ENCODE measurements at regions not wholly inside any gene's neighbourhood (a gene's known extent, or its start where the extent isn't known, plus 50 kb on each side); places are given as distances from the start of the nearest gene placed in this dataset.

DNA sequence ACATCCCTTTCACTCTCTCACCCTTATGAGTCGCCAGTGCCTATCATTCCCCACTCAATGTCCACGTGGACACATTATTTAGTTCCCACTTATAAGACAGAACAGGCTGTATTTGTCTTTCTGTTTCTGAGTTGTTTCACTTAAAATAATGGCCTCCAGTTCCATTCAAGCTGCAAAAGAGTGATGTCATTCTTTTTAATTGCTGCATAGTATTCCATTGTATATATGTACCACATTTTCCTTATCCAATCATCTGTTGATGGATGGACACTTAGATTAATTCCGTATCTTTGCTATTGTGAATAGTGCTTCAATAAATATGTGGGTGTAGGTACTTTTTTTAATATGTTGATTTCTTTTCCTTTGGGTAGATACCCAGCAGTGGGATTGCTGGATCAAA is 79.1 kb downstream of the ZNF365 start:
- DNase-seq, result no peak

GRCh38 chr10:62454687-62455397 is 80.7 kb downstream of the ZNF365 start:
- no peak for DNase-seq

GRCh38 chr10:62456611-62457101 is 82.5 kb downstream of the ZNF365 start:
- no peak for DNase-seq

- DNase-seq, result no peak
Measured at GRCh38 chr10:62457196-62457595, 83.0 kb downstream of the ZNF365 start.

GRCh38 chr10:62457598-62457997 is 83.4 kb downstream of the ZNF365 start:
- no peak for DNase-seq

DNA sequence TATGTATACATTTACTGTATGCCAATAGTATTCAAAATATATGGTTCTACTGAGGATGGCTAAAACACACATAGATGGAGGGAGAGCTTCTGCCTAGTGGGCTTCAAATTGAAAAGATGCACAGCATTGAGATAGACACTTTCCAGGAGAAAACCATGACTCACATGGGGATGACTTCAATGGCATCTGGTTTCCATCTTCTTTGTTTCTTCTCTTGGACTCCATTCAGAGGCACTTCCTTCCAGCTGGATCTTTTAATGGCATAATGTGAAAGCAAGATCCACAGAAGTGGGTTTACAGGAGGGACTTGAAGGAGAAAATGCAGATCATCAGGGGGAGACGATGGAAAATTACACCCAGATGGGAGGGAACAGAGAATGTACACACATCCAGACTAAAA is 84.9 kb downstream of the ZNF365 start:
- no peak for DNase-seq

DNA sequence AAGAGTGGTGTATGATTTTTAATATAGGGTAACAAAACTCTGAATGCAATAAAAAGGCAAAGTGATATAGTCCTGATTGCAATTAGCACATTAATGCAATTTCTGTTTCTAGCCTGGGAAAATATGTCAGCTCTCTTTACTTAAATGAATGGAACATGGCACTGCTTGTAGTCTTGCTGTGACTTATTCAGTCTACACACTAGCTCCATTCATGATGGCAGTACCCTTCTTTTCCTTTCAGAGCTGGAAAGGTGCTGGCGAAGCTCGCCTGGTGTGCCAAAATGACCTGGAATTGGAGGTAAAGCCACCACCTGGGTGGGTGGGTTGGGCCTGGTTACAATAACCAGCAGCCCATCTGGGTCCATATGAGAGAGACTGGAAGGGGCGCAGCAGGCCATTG is 85.3 kb downstream of the ZNF365 start:
- DNase-seq, result no peak

GRCh38 chr10:62460393-62460792 is 86.2 kb downstream of the ZNF365 start:
- DNase-seq, result no peak

GRCh38 chr10:62461120-62461519 is 87.0 kb downstream of the ZNF365 start:
- DNase-seq, result no peak

DNA sequence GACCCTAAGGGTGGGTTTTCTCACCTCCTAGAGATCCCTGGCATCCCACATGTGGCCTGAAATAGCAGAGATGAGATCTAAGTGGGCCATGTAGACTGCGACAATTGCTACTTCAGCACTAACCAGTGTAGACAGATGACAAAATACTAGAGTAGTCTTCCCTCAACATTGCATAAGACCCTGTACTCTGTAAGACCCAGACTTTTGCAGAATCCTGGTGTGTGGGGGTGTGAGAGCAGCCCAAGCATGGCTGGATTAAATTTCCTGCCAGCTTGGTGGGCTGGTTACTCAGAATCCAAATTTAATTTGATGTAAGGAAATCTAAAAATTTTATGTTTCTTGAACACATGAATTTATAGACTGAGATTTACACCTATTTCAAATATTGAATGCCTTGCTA is 88.3 kb downstream of the ZNF365 start:
- DNase-seq, result no peak

- no peak for DNase-seq
Measured at GRCh38 chr10:62463364-62463763, 89.2 kb downstream of the ZNF365 start.

DNA sequence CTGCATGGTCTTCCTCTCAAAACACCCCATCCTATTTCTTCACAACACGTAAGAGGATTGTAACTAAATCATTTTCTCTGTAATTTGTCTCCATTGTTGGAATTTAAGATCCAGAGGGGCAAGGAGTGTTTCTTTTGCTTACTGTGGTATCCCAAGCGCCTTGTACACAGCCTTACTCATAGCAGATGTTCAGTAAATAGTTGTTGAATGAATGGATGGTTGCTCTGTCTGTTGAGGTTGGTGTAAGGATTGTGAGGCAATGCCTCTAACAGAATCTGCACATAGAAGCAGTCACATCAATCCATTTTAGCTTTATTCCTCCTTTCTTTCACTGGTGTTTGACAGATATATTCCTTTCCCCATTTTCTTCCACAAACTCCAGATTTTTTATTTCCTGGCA is 90.1 kb downstream of the ZNF365 start:
- DNase-seq, result no peak

- DNase-seq, result no peak
Measured at GRCh38 chr10:62466590-62466989, 92.4 kb downstream of the ZNF365 start.

DNA sequence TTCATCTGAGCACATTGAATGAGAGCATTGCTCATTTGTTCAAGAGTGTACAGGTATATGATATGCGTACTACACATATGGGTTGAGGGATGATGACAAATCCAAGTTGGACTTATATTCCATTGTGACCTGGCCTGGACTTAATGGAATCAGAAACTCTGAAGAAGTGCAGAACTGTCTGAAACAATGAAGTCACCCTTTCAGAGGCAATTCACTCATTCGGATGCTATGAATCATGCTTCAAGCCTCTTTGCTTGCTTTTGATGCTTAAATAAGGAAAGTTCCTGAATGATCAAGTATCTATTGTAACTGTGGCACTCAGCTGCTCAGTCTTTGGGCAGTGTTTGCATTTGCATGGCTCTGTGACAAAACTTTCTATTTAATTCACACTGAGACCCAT is 93.4 kb downstream of the ZNF365 start:
- no peak for DNase-seq

DNA sequence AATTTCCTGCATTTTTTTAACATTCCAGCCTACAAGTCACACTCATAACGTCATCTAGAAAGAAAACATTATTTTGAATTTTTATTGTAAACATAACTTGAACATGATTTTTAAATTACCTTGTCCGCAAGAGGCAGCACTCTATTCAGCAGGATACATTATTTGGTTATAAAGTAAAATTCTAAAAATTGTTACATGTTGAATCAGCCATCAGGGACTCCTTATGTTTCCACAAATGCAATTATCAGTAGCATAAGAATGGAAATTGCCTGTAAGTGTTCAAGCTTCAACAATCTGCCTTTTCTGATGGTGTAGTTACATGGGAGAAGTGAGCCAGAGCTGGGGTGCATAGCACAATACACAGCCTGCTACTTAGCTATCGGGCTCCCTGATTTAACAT is 97.5 kb downstream of the ZNF365 start:
- no peak for DNase-seq

DNA sequence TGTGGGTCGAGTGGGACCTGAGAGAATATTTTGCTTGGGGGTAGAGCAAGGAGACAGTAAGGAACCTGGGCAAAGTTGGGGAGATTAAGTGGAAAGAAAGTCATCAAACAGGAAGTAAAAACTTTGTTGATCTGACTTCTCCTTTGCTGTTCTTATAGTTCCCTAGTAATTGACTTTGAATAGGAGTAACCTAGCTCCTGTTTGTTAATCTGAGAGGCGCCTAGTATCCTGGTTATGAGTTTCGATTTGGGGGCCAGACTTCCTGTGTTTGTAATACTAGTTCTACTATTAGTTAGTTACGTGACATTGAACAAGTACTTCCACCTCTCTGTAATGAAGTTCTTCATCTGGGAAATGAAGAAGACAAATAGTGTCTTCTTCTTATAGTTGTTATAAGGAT is 99.1 kb downstream of the ZNF365 start:
- no peak for DNase-seq

GRCh38 chr10:62475551-62475950 is 101.4 kb downstream of the ZNF365 start:
- no peak for DNase-seq

- no peak for DNase-seq
Measured at GRCh38 chr10:62479523-62479922, 105.4 kb downstream of the ZNF365 start.

GRCh38 chr10:62480196-62480595 is 106.0 kb downstream of the ZNF365 start:
- no peak for DNase-seq

DNA sequence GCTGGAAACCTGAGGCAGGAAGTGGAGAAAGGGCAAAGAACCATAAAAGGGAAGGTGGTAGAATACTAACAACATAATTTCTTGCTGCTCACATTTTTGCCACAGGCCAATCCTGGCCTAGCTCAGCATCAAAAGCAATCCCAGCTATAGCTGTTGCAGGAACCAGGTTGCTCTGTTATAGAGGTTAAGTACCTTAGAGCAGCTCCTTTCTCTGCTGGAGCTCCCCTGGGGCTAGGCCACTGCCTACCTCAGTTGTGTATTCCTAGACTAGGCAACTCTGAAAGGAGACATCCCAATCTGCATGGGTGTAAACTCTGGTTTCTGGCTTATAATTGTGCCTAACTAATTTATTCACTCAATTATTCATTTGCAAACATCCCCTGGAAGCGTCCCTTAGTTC is 108.4 kb downstream of the ZNF365 start:
- DNase-seq, result no peak

DNA sequence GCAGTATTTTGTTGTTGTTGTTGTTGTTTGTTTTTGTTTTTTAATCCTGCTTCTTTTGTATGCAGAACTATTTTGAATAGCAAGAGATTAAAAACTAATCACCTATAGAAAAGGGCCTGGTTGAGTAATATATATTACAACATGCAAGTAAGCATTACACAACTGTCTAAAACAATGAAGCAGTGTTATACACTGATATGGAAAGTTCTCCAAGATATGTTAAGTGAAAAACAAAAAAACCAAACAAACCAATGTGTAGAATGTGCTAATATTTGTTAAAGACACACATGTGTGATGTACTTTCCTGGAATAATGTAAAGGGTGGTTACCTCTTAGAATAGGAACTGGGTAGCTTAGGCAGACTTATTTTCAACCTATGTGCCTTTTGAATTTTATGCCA is 117.4 kb downstream of the ZNF365 start:
- DNase-seq, result no peak

DNA sequence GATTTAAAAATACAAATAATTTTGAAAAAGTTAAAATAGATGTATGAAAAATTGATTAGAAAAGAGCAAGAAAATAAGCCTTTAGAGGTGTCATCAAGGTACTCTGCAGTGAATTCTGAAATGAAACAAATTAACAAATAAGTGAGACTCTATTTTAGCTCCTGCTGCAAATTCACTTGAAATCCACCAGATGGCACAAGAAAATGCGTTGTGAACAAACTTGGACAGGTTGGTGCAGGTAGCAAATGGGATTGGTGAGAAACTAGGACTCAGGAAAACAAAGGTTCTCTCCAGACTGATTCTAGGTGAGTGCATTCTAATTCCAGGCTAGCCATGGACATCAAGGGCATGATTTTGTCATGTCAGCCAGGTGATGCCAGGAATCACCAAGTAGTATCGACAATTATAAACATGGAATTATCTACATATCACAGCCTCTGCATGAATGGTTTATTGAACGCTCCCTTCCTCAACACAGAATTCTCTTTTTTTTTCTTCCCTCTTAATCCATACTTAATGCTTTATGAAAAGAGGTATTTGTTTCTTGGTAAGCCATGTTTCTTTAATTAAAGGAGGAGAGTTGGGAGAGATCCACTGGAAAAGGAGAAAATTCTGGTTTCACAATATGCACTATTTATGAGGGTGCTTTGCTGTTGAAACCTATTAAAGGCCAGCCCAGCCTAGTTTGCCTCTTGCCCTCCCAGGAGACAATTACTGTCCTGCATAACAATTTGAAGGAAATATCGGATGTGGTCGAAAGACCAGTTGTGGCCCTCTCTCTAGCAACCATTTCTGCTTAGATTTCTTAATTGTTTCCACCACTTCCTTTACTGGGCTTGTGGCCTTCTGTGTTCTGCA is 118.1 kb downstream of the ZNF365 start:
- DNase-seq, result no peak

GRCh38 chr10:62492870-62493180 is 118.7 kb downstream of the ZNF365 start:
- DNase-seq, result no peak

DNA sequence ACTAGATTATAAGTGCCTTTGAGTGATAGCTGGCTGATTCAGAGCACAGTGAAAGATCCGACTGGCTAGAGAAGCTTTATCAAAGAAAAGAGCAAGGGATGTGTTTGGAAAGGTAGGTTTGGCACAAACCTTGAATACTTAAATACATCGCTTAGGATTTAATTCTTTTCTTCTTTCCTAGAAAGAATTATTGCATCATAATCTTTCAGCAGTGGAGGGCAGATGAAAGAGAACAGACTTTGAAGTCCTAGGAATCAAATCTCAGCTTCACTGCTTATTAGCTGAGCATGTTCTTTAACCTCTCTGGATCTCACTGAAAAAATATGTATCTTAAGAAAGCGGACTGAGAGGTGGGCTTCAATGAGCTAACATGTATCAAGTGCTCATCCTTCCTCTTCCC is 122.8 kb downstream of the ZNF365 start:
- no peak for DNase-seq

- DNase-seq, result no peak
Measured at GRCh38 chr10:62498271-62498670, 124.1 kb downstream of the ZNF365 start.

Measured in KG1 (cell line).